GM18520 (cell line): ENCODE measurements at regions not wholly inside any gene's neighbourhood (a gene's known extent, or its start where the extent isn't known, plus 50 kb on each side); places are given as distances from the start of the nearest gene placed in this dataset.

Source experiments
- ATAC-seq: cut with Tn5 transposase; IDR thresholded peaks from one replicate; pipeline ENCODE4 v1.9.1; 2021; ENCODE audit not compliant: unreplicated experiment

DNA sequence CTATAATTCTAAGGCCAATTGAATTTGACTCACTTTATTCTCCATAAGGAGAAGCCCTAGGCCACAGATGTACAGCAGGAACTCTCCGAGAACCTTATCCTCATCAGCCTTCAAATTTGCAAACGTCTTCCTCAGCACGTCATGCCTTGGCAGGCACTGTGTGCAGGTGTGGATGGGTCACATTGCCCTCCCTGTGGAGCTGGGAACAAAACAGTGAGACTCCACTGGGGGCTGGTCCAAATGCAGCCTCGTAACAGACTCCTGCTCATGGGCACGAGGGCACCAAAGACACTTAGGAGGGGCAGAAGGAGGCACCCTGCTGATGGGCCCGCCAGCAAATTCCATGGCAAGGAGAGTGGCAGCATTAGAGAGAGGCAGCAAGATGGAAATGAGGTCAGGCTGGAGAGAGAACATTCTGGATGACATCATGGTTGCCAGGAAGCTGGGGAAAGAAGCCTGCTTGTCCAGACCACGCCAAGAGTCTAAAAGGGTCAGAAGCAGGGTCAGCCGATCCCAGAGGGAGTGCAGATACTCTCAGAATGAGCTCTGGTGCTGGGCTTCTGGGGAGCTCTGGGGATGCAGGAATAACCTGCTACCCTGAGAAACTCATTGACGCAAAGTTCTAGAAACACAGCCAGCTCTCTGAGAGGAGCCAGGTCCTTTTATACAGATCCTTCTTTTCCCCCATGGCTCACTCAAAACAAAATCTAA is 242.2 kb downstream of the B3GLCT start:
- no peak for ATAC-seq

DNA sequence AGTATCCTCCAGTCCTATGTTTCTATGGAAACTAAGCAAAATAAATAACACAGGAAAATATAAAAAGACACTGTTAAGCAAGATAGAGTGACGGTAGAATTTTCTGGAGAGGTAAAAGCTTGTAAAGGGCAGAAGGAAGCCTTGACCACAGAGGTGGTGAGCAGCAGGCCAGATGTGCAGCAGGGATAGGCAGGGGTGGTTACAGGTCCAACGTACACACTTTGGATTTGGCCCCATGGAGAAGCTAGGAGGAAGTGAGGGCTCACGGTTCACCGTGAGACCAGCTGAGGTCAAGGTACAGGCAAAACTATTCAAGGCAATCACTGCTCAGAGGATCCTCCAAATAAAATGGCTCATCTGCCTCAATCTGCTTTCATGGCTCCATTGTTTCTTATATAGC is 242.8 kb downstream of the B3GLCT start:
- no peak for ATAC-seq

DNA sequence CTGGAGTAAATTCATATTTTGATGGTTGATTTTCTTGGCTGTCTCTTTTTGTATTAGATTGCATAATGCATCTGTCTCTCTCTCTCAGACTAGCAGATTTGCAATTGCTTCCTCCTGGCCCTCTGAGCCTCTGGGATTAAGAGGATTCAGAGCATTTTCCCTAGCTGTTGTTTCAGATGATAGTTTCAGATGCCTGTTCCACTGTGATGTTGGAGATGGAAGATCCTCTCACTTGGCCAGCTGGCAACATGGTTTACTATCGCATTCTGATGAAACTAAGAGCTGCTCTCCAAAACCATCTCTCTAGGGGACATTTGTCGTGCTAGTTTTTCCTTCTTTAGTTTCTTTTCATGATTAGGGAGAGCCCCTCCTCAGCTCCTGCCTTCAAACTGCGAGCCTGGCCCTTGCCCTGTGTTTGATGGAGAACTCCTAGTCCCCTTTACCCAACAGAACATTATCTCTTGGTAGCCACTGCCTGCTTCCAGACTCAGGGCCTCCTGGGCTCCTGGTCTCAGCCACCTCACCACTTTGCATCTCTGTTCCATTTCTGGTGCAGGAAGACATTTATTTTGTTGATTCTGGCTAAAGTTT is 244.6 kb downstream of the B3GLCT start:
- no peak for ATAC-seq

DNA sequence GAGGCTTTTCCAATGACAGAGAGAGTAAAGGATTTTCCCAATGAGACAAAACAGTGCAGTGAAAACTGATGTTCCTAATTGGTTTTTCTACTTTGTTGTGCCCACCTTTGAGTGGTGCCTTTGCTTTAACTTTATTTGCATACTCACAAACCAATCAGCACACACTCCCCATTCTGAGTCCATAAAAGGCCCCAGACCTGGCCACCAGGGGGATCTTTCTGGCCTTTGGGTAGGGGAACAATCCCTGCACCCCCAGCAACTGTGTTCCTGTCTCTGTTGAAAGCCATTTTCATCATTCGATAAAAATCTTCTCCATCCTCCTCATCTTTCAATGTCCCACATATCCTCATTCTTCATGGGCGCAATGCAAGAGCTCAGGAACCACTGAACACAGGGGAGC is 252.8 kb downstream of the B3GLCT start:
- no peak for ATAC-seq

DNA sequence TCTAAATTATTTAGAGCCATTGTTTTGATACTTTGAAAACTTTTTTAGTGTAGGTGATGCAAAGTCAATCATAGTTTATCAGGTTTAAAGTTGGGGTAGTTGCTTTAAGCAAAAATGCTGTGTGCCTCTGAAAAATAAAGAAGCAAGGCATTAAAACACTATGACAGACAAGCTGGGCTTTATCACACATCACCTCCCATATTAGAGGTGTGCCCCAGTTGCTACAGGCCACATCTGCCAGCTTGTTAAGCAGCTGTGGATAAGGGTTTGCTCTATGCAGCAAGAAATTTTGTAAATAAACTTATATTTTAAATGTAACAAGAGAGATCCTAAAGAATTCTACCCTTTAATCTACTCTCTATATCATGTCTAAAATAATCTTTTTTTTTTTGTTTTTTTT is 255.8 kb downstream of the B3GLCT start:
- ATAC-seq, result no peak

DNA sequence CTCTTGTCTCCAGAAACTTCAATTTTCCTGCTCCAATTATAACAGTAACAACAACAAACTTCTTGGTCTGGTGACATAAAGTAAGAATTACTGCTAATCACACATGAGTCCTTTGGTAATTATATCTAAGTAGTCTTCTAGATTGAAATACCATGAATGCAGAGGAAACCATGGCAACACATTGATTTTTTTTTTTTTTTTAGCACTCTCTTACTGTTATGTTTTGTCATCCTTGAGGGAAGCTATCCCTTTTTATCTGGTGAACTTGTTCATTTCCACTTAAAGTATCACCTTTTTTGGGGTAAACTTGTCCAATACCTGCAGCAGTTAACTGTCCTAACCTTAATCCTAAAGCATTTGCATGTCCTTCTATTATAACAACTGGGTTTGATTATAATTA is 256.3 kb downstream of the B3GLCT start:
- ATAC-seq, result no peak

DNA sequence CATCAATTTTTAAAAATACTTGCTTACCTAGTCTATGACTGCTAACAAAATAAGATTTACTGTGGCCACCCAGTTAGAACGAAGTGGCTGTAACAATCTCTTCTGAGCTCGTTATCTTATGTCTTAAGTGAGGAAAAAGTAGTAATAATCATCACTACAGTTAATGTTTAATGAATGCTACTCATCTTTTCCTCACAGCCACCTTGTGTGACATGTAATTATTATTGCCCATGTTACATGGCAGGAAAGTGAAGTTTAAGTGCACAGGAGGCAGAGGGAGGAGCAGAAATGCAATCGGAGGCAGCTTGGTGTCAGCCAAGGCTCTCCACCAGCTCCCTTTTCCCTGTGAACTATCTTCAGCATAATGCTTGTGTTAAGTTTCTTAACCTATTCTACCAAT is 260.3 kb downstream of the B3GLCT start:
- ATAC-seq, result no peak

DNA sequence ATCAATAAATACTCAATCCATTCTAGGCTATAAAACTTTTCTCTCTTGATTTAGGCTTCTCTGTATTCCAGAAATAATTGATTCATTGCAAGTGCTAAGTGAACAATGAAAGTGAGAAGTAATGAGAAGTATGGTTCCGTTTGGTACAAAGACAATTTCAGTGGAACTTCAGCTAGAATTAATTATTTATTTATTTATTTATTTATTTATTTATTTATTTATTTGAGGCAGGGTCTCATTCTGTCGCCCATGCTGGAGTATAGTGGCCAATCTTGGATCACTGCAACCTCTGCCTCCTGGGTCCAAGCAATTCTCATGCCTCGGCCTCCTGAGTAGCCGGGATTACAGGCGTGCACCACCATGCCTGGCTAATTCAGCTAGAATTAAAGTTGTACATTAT is 262.1 kb downstream of the B3GLCT start:
- ATAC-seq, result no peak

DNA sequence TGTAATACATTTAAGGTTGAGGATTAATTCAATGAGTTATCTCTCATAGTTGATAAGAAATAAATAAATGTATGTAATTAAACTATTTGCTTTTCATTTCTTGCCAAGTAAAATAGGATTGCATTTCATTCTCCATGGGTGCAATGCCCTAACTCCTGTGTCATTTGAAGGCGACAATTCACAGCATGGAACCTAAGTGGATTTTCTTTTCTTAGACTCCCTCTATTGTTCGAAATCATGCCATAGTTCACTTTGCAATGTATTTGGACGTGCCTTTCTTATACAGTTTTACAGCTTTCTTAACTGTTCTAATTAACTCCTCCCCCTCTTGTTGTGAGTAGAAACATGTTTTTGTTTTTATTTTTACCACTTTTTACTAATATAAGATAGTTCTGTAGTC is 263.0 kb downstream of the B3GLCT start:
- no peak for ATAC-seq

DNA sequence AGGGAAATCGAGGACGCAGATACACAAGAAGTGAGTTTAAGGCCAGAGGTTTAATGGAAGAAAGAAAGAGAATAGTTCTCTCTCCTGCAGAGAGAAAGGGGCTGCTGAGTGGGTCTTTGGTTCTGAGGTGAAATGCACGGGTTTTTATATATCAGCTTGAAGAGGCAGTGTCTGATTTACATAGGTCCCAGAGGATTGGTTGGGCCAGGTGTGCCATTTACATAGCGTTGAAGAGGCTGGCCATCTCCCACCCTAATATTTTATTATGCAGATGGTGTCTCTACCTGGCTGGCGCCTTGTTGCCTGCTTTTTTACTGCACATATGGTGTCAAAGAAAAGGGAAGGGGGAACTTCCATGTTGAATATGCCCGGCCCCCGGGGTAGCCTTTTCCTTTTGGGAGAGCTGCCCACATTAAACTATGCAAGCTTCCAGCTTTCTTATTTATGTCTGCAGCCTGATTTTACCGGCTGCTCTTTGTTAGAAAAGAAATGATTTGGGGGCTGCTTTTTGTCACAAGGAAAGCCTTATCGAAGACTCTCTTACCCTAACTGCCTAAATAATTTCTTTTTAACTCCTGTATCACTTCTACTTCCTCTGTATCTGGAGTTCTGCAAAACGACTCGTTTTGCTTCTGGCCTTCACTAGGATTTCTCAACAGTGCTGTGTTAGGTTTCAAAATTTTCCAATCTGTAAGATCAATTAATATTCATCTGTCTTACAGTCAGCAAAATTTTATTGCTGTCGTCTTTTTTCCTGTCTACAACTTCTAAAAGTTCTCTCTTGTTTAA is 268.5 kb downstream of the B3GLCT start:
- no peak for ATAC-seq

DNA sequence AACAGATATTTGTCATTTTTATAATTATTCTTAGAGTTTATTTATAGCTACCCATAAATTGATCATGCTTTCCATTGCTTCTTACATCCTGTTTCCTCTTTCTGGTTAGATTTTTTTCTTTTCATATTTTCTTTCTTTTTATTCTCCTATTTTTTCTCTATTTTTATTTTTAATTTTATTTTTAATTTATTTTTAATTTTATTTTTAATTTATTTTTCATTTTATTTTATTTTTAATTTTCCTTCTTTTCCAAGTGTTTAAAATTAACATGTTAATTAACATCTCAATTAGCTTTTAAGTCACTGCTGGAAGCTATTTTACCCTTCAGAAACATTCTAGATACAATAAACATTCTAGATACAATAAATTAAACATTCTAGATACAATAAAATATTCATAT is 269.6 kb downstream of the B3GLCT start:
- no peak for ATAC-seq

DNA sequence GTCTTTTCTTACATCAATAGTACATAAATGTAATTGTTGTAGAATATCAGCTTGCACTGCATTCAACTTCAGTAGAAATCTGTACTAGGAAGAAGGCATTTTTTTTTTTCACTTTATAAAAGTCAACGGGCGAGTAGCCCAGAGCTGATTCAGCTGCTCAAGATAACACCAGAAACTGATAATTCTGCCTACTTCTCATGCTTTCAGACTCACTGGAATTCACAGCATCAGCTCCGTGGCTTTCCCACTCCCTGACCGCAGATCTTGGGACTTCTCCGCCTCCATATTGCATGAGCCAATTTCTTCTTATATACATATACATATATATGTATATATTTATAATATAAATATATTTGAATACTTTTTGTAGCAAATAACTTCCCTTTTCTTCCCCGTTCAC is 263.1 kb upstream of the RXFP2 start:
- ATAC-seq, result no peak

DNA sequence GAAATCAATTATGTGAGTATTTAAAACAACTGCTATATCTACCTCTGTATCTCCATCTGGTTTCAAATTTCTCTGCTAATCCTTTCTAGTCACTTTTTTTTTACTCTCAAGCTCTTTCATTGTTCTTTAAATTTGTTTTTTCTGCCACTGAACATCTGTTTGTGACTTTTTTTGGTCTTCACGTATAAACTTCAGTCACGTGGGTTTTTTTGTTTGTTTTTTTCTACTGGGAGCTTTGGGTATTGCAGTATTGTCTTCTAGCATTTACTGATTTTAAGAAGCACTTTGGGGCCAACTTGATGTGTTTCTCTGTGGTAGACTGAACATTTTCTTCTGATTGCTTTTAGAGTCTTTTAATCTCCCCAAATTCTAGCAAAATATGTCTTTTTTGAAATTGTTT is 262.6 kb upstream of the RXFP2 start:
- ATAC-seq, result no peak

DNA sequence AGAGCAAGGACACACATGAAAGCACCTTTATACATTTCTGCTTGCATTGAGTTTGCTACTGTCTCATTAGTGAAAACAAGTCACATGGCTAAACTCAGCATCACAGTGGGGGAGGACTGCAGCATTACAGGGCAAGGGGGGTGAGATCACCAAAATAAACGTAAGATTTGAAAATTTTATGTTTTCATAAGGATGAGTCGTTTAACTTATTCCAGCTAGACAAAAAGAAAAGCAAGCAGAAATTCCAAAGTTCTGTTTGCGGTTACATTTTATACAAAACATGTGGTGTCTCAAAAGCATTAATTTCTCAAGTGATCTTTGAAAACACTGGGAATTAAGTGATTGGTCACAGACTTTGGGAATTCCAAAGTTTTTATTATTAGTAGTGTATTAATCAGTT is 261.4 kb upstream of the RXFP2 start:
- no peak for ATAC-seq

DNA sequence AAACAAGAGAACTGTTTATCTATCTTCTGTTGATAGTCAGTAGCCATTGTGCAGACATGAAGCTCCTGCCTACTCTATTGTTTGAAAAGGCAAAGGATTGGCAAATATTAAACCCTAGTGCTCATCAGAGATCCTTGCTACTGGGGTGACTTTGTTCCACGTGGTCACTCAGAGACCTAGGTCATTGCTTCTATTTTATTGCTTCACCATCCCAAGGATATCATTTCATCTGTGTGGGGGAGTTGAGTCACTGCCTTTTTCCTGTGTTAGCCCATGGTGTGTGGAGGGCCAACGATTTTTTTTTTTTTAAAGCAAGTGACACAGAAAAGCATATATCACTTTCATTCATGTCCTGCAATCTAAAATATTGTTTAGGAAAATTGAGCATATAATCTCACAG is 254.1 kb upstream of the RXFP2 start:
- ATAC-seq, result no peak

DNA sequence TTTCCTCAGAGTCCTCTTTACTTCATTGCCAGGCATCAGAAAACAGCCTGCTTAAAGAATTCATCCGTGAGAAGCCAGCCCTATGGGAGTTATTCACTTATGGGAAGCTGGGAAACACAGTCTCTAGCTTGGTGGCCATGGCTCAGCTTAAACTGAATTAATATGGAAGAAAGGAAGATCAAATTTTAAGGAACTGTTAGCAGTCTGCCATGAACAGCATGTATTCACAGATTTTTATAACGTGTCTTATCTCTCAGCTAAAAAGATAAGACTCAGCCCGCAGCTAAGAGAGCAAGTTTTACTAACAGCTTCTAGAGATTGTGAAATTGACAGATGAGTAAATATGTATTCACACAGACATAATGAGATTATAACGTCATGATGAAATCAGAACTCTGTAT is 253.7 kb upstream of the RXFP2 start:
- no peak for ATAC-seq

DNA sequence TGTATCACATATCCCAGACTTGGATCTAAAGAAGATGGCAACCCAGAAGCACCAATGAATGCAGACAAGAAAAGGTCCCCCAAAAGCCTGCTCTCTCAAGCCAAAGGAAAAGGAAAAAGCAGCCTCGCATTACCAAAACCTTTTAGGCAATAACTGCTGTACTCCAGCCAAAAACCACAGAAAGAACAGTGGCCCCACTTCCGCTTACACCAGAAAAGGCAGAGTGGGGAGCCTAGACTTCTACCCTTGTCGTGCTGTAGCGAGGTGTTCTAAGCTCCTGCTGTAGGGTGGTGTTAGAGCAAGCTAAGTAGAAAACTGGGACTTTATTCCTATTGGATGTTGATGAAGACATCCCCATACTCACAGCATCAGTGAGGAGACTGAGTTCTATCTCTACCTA is 244.0 kb upstream of the RXFP2 start:
- no peak for ATAC-seq

DNA sequence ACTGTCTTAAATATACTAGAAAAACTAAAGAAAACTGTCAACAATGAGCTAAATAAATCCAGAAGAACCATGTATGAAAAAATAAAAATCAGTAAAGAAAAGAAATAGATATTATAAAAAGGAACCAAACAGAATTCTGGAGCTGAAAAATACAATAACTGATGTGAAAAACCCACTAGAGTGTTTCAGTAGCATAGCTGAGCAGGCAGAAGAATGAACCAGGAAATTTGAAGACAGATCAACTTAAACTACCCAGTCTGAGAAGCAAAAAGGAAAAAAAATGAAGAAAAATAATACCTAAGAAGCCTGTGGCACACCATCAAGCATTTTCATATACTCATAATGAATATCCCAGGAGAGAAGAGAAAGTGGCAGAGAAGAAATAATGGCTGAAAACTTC is 240.1 kb upstream of the RXFP2 start:
- ATAC-seq, result no peak

DNA sequence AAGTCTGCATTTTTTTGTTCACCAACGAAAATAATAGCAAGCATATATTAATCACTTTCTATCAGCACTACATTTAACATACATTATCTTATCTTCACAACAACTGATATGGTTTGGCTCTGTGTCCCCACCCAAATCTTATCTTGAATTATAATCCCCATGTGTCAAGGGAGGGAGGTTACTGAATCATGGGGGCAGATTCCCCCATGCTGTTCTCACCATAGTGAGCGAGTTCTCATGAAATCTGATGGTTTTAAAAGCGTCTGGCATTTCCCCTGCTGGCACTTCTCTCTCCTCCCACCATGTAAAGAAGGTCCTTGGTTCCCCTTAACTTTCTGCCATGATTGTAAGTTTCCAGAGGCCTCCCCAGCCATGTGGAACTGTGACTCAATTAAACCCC is 235.7 kb upstream of the RXFP2 start:
- ATAC-seq, result no peak

DNA sequence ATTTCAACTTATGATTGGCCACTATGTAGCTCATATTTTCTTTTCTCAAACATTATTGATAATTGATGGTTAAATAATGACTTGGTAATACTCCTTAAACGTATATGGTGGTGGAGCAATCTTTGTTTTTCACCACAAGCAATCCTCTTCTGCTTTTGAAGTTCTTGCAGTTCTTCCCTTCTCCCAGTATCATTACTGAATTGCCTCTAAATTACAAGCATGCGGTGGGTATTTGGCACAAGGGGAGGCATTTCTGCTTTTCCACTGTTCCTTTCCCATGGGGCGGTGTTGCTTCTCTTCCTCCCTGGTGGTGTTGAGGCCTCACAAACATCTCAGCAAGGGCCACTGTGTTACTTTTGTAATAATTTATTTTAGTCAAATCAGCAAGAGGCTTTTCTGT is 234.4 kb upstream of the RXFP2 start:
- ATAC-seq, result no peak

DNA sequence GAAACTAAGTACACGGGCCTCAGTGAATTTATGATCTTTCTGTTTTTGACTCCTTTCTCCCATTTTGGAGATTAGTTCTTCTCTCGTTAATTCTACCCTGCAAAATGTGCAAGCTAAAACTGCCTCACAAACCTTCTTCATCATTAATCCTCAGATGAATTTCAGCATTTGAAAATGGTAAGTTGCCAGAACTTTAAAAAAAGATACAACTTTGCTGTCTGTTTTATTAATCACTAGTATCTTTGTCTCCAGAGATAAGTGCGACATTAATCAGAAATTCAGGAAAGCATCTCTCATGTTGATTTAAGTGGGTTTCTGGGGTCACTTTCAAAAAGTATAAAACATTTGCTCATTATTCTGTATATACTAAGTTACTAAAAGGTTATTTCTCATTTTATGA is 227.0 kb upstream of the RXFP2 start:
- ATAC-seq, result no peak

DNA sequence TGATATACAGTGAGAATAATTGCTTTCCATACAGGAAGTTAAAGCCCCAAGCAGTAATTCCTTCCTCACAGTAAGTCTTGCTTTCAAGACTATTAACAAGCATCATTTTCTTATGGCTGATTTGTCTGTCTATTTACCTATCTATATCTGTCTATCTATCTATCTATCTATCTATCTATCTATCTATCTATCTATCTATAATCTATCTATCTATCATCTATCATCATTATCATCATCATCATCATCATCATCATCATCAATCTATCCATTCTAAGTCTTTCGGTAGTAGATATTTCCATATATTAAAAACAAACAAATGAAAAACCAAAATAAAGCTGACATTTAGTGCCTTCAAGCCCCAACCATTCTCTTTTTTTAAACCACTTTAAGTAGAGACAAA is 224.4 kb upstream of the RXFP2 start:
- ATAC-seq, result no peak
